ENCODE measurements at regions not wholly inside any gene's neighbourhood (a gene's known extent, or its start where the extent isn't known, plus 50 kb on each side); places are given as distances from the start of the nearest gene placed in this dataset.
"Not testable (repeated sequence)": the region's sequence is repeated elsewhere in the genome, so short reads cannot be mapped to it uniquely, and the experiment has no call there.

DNA sequence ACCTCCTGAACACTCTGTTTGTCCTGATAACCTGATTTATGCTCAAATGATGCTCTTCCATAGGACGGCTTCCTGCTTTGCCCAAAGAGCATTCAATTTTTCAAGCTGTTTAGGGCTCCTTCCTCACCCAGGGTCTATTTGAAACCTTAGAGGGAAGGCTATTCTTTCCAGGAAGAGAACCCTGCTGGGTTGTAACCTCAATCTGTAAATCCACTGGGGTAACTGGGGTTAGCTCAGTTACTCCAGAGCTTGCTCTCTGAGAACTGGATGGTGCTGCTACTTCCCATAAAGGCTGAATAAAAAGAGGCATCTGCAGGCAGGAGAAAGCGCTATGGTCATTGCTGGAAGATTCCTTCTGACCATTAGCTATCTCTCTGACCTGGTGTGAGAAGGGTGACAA is 169.9 kb upstream of the ZNF322 start:
- TF ChIP-seq, protein P1, sequence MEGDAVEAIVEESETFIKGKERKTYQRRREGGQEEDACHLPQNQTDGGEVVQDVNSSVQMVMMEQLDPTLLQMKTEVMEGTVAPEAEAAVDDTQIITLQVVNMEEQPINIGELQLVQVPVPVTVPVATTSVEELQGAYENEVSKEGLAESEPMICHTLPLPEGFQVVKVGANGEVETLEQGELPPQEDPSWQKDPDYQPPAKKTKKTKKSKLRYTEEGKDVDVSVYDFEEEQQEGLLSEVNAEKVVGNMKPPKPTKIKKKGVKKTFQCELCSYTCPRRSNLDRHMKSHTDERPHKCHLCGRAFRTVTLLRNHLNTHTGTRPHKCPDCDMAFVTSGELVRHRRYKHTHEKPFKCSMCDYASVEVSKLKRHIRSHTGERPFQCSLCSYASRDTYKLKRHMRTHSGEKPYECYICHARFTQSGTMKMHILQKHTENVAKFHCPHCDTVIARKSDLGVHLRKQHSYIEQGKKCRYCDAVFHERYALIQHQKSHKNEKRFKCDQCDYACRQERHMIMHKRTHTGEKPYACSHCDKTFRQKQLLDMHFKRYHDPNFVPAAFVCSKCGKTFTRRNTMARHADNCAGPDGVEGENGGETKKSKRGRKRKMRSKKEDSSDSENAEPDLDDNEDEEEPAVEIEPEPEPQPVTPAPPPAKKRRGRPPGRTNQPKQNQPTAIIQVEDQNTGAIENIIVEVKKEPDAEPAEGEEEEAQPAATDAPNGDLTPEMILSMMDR (IDR thresholded peaks at IDR 0.05; ENCODE audit: insufficient read depth, low read depth, low read length), result not testable (repeated sequence)
- not testable (repeated sequence) for TF ChIP-seq EZH2 (IDR thresholded peaks at IDR 0.05; ENCODE audit: insufficient read depth, low read length)

Measured in astrocyte (in vitro differentiated cells and primary cell).